Prostate gland (tissue), 2 donors: ENCODE measurements at regions not wholly inside any gene's neighbourhood (a gene's known extent, or its start where the extent isn't known, plus 50 kb on each side); places are given as distances from the start of the nearest gene placed in this dataset.
"Not testable (repeated sequence)": the region's sequence is repeated elsewhere in the genome, so short reads cannot be mapped to it uniquely, and the experiment has no call there.

Source experiments
- DNase-seq: peaks from one replicate; pipeline ENCODE4 v3.0.0-alpha.2; 2019; ENCODE audit warnings: low spot score
- H3K27ac ChIP-seq, 2 donors: fragments of 200-600 bp; sonication (generic); 2 replicates each; pipeline ENCODE4 v1.5.1; 2017 to 2019
- H3K27me3 ChIP-seq: fragments of 200-600 bp; sonication (generic); replicated peaks from 2 replicates; pipeline ENCODE4 v1.5.1; 2019; ENCODE audit not compliant: insufficient read depth
- H3K36me3 ChIP-seq, 2 donors: fragments of 200-600 bp; sonication (generic); 1 replicate in 1 of 2; 2 replicates in 1 of 2; pipeline versions ENCODE4 v1.5.1 to v1.8.1; 2017 to 2019
- H3K4me1 ChIP-seq: fragments of 200-600 bp; sonication (generic); replicated peaks from 2 replicates; pipeline ENCODE4 v1.5.1; 2019
- H3K4me3 ChIP-seq, 2 donors: fragments of 200-600 bp; sonication (generic); 2 replicates each; pipeline ENCODE4 v1.5.1; 2017 to 2019
- H3K9me3 ChIP-seq: fragments of 200-600 bp; sonication (generic); 2 replicates; pipeline ENCODE4 v1.5.1; 2017
- POLR2A ChIP-seq: fragments of 450-650 bp; IDR thresholded peaks from one replicate; pipeline ENCODE4 v1.6.1; 2016; ENCODE audit warnings: antibody characterized with exemption, mild to moderate bottlenecking
- POLR2AphosphoS5 ChIP-seq: sonication (generic); formaldehyde crosslinking; IDR thresholded peaks from one replicate; pipeline ENCODE4 v1.6.1; 2017; ENCODE audit warnings: antibody characterized with exemption
- WGBS: methylation state at CpG from one replicate; pipeline ENCODE4 v1.1.5; 2018; 5-methylcytosine and 5-hydroxymethylcytosine counted together
- intact Hi-C: fragments of 100-400 bp; cut with DNase I; formaldehyde crosslinking; loops from one replicate; pipeline ENCODE4 v1.14.2; 2022
- TF ChIP-seq, protein P1 (sequence below), 4 experiments: fragments of 200-600 bp in 2 of 4; fragments of 450-650 bp in 2 of 4; sonication (generic) in 2 of 4; IDR thresholded peaks; 1 replicate in 3 of 4; 2 replicates in 1 of 4; pipeline ENCODE4 v1.5.1; 2016 to 2019; ENCODE audit warnings: antibody characterized with exemption in 4 of 4, mild to moderate bottlenecking in 2 of 4, moderate library complexity in 2 of 4

DNA sequence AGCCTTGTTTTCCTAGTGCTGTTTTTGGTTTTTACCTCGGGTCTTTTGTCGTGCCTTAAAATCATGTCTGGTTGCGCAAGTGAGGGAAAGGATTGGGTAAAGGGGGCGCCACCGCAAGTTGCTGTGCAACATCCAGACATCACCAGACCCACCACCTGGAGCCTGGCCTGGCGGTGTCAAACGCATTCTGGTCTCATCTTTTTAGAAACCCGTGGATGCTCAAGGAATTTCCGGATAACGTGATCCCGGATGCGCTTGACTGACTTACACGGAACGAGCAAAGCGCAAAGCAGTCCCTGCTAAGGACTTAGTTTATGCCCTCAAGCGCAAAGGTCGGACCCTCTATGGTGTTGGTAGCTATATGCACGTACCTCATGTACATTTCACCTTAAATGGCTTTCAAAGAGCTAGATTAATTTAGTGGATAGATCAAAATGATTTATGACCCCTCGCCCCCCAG is 105.2 kb downstream of the OR2B2 start:
- Histone ChIP-seq H3K27ac (peak overlapping the region; percentile 89 to 90), H3K4me3 (peak overlapping the region; percentile 47 to 48), H3K36me3 (no peaks in the 10 kb centered on the region), H3K4me1 (no peaks in the 10 kb centered on the region), H3K27me3 (no peaks in the 10 kb centered on the region), H3K9me3 (no peaks in the 10 kb centered on the region)
- DNase-seq, result peak; percentile 40
- 2% methylated on average over 19 of the region's 19 CpGs for WGBS
- TF ChIP-seq POLR2A, result no peak
- TF ChIP-seq, protein P1, sequence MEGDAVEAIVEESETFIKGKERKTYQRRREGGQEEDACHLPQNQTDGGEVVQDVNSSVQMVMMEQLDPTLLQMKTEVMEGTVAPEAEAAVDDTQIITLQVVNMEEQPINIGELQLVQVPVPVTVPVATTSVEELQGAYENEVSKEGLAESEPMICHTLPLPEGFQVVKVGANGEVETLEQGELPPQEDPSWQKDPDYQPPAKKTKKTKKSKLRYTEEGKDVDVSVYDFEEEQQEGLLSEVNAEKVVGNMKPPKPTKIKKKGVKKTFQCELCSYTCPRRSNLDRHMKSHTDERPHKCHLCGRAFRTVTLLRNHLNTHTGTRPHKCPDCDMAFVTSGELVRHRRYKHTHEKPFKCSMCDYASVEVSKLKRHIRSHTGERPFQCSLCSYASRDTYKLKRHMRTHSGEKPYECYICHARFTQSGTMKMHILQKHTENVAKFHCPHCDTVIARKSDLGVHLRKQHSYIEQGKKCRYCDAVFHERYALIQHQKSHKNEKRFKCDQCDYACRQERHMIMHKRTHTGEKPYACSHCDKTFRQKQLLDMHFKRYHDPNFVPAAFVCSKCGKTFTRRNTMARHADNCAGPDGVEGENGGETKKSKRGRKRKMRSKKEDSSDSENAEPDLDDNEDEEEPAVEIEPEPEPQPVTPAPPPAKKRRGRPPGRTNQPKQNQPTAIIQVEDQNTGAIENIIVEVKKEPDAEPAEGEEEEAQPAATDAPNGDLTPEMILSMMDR (IDR thresholded peaks at IDR 0.05), result peak in 1 of 4 experiments; percentile 21
- intact Hi-C loops, result no loop called here

DNA sequence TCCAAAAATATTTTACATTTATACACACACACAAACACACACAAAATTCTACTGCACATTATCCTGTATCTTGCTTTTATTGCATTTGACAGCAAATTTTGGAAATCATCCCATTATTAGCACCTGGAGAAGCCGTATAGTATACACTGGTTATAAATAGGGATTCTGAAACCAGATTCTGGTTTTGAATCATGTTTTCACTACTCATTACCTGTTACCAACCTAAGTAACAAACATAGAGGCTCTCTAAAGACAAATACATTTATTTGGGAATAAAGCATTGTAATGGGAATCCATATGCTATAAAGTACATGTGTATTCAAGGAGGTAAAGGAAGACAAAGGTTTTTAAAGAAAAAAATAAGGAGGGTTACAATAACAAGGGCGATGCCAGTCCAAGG is 106.8 kb downstream of the OR2B2 start:
- Histone ChIP-seq H3K36me3 (no peaks in the 10 kb centered on the region), H3K9me3 (no peaks in the 10 kb centered on the region), H3K4me1 (no peaks in the 10 kb centered on the region), H3K4me3 (no peak overlapping the region), H3K27me3 (no peaks in the 10 kb centered on the region), H3K27ac (no peak overlapping the region)
- WGBS, result 90% methylated on average over 2 of the region's 2 CpGs
- no peak for DNase-seq
- intact Hi-C loops, result no loop called here
- TF ChIP-seq POLR2AphosphoS5 (no peak), POLR2A (no peak)
- TF ChIP-seq, protein P1 (IDR thresholded peaks at IDR 0.05), result no peak

DNA sequence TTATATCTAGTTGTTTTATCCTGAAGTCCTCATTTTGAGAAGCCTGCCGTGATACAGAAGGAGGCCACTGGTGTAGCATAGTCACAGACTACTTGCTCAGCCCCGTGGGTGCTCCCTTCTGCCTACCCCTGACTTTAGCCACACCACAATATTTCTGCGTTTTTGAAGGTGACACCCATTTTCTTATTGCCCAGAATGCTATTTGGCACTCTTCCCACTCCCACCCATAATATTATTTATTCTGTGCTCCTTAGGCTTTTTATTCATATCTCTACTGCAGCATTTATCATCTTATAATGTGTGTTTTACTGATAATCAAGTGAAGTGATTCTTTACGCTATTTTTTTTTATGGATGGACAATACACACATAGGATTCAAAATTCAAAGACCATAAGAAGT is 107.3 kb downstream of the OR2B2 start:
- WGBS, result 82% methylated on average over 4 of the region's 4 CpGs
- intact Hi-C loops, result no loop called here
- H3K27me3 ChIP-seq, result no peaks in the 10 kb centered on the region

DNA sequence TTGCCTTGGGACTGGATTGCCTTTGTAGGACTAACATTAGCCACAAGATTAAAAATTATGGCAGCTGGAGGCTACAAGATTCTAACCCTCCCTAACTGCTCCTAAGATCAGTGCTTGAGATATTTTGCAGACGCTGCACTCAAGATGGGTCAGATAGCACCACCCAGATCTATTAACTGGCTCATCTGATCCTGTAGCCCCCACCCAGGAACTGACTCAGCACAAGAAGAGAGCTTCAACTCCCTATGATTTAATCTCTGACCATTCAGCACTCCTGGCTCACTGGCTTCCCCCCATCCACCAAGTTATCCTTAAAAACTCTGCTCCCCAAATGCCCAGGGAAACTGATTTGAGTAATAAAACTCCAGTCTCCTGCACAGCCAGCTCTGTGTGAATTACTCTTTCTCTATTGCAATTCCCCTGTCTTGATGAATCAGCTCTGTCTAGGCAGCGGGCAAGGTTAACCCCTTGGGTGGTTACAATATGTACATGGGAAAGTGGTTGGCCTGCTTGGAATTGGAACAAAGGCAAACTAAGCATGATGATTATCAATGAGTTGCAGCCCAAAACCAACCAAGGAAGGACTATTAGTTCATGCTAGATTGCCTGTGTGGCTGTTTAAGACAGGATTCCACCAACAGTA is 111.3 kb downstream of the OR2B2 start:
- TF ChIP-seq POLR2AphosphoS5, result no peak
- WGBS, result 75% methylated on average over 2 of the region's 2 CpGs
- Histone ChIP-seq H3K27me3 (no peaks in the 10 kb centered on the region), H3K4me3 (no peak overlapping the region), H3K4me1 (no peaks in the 10 kb centered on the region), H3K36me3 (no peaks in the 10 kb centered on the region), H3K27ac (no peak overlapping the region), H3K9me3 (no peaks in the 10 kb centered on the region)
- intact Hi-C loops, result no loop called here
- DNase-seq, result no peak

More for the DNA sequence above, 107.3 kb downstream of the OR2B2 start:
- H3K4me3 ChIP-seq, result no peak overlapping the region
- TF ChIP-seq POLR2AphosphoS5, result no peak
- TF ChIP-seq, protein P1 (IDR thresholded peaks at IDR 0.05), result no peak
- TF ChIP-seq POLR2A, result no peak
- no peaks in the 10 kb centered on the region for H3K4me1 ChIP-seq
- H3K36me3 ChIP-seq, result no peaks in the 10 kb centered on the region
- H3K9me3 ChIP-seq, result no peaks in the 10 kb centered on the region
- no peak for DNase-seq
- no peak overlapping the region for H3K27ac ChIP-seq

DNA sequence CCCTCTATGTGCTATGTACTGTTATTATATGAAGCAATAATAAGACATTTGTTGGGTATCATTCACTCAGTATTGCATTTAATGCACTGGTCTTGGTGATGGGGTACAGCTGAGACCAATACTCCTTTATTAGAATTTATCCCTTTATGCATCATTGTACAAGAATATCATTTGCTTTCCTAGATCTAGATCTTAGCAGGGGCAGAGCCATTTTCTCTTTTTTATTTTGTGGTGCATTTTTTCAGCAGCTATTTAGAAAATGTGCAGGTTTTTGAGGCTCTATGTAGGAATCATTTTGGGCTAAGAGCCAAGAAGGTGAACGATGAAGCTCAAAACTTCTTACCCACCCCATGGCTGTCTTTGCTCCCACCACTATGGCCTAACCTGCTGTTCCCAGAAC is 114.2 kb downstream of the OR2B2 start:
- no peak for TF ChIP-seq POLR2AphosphoS5
- TF ChIP-seq, protein P1 (IDR thresholded peaks at IDR 0.05), result no peak
- TF ChIP-seq POLR2A, result no peak
- 59% methylated on average over 1 of the region's 1 CpG for WGBS
- intact Hi-C loops, result no loop called here

DNA sequence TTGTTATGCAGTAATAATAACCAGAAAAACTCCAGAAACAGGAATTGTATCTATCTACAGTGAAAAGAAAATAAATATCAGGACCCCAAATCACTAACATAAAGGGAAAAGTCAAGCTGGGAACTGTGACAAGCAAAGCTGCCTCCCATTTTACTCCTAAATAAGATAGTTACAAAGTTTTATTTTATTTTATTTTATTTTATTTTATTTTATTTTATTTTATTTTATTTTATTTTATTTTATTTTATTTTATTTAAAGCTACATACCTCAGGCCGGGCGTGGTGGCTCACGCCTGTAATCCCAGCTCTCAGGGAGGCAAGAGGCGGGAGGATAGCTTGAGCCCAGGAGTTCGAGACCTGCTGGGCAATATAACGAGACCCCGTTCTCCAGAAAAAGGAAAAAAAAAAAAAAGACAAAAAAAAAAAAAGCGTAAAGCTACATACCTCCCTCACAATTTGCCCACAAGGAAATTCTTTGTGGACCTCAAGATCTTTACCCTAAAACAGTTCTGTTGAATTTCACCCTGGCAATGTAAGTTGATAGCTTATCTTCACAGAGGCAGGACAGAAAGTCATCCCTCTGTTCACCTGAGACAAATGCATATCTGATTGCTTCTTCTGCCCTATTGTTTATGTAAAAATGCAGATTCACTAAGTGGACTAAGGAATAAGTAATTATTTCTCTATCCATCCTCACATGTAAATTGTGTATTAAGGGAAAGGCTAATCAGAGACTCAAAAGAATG is 115.3 kb downstream of the OR2B2 start:
- H3K4me3 ChIP-seq, H3K36me3 ChIP-seq, H3K4me1 ChIP-seq, H3K27ac ChIP-seq, H3K27me3 ChIP-seq, H3K9me3 ChIP-seq, DNase-seq, intact Hi-C loops: not testable (repeated sequence)
- 88% methylated on average over 8 of the region's 8 CpGs for WGBS

More for the DNA sequence above, 114.2 kb downstream of the OR2B2 start:
- Histone ChIP-seq H3K4me3 (no peak overlapping the region), H3K36me3 (no peaks in the 10 kb centered on the region), H3K9me3 (no peaks in the 10 kb centered on the region), H3K27ac (no peak overlapping the region), H3K27me3 (no peaks in the 10 kb centered on the region), H3K4me1 (no peaks in the 10 kb centered on the region)
- no peak for DNase-seq
